Left ventricle myocardium inferior (tissue), 1 donor: ENCODE measurements at regions not wholly inside any gene's neighbourhood (a gene's known extent, or its start where the extent isn't known, plus 50 kb on each side); places are given as distances from the start of the nearest gene placed in this dataset.

Experiments
- DNase-seq: peaks from one replicate; pipeline ENCODE4 v3.0.0-alpha.2; 2020
- H3K27ac ChIP-seq: fragments of 200-600 bp; replicated peaks from 2 replicates; pipeline ENCODE4 v1.8.0; 2021
- H3K27me3 ChIP-seq: fragments of 200-600 bp; 2 replicates; pipeline ENCODE4 v1.8.0; 2021; ENCODE audit warnings: low read depth
- H3K36me3 ChIP-seq: fragments of 200-600 bp; 2 replicates; pipeline ENCODE4 v1.8.0; 2021
- H3K4me1 ChIP-seq: fragments of 200-600 bp; 2 replicates; pipeline ENCODE4 v1.8.0; 2021
- H3K4me3 ChIP-seq: fragments of 200-600 bp; 2 replicates; pipeline ENCODE4 v1.8.0; 2021; ENCODE audit warnings: mild to moderate bottlenecking, moderate library complexity
- H3K9me3 ChIP-seq: fragments of 200-600 bp; replicated peaks from 2 replicates; pipeline ENCODE4 v1.8.0; 2021
- intact Hi-C: fragments of 100-400 bp; cut with micrococcal nuclease; formaldehyde crosslinking; loops from one replicate; pipeline ENCODE4 v1.11.0; 2022
- TF ChIP-seq, protein P1 (sequence below): fragments of 200-600 bp; IDR thresholded peaks from 2 replicates; pipeline ENCODE4 v1.8.0; 2021; ENCODE audit warnings: antibody characterized with exemption, mild to moderate bottlenecking, borderline replicate concordance
- donor health status: DM: no; HTN: yes; CAD: no; lungs with severe emphysema.

DNA sequence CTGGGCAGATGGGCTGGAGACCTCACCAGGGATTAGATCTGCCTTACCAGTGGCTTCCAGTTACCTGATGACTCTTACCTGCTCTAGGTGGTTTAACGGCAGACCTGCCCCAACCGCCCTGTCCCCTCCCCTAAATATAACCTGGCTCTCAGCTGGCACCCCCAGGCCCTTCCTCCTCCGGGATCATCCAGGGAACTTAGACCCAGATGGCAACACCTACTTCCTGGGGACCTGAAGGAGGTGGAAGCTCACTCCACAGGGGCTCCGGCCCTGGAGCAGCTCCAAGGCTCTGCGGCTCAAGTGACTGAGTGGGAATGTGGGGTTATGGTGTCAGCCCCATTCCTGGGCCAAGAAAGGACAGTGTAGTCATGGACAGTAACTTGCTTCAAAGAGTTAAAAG lies 130.4 kb downstream of the OLFM1 start:
- no peak for DNase-seq
- H3K36me3 ChIP-seq: no peaks in the 10 kb centered on the region
- no peak overlapping the region for H3K27ac ChIP-seq
- TF ChIP-seq, protein P1, sequence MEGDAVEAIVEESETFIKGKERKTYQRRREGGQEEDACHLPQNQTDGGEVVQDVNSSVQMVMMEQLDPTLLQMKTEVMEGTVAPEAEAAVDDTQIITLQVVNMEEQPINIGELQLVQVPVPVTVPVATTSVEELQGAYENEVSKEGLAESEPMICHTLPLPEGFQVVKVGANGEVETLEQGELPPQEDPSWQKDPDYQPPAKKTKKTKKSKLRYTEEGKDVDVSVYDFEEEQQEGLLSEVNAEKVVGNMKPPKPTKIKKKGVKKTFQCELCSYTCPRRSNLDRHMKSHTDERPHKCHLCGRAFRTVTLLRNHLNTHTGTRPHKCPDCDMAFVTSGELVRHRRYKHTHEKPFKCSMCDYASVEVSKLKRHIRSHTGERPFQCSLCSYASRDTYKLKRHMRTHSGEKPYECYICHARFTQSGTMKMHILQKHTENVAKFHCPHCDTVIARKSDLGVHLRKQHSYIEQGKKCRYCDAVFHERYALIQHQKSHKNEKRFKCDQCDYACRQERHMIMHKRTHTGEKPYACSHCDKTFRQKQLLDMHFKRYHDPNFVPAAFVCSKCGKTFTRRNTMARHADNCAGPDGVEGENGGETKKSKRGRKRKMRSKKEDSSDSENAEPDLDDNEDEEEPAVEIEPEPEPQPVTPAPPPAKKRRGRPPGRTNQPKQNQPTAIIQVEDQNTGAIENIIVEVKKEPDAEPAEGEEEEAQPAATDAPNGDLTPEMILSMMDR: no peak
- intact Hi-C loops: no loop called here
- peaks cover 31% of the 10 kb centered on the region for H3K4me1 ChIP-seq
- no peaks in the 10 kb centered on the region for H3K9me3 ChIP-seq
- H3K4me3 ChIP-seq: no peak overlapping the region
- peaks cover 100% of the 10 kb centered on the region for H3K27me3 ChIP-seq

DNA sequence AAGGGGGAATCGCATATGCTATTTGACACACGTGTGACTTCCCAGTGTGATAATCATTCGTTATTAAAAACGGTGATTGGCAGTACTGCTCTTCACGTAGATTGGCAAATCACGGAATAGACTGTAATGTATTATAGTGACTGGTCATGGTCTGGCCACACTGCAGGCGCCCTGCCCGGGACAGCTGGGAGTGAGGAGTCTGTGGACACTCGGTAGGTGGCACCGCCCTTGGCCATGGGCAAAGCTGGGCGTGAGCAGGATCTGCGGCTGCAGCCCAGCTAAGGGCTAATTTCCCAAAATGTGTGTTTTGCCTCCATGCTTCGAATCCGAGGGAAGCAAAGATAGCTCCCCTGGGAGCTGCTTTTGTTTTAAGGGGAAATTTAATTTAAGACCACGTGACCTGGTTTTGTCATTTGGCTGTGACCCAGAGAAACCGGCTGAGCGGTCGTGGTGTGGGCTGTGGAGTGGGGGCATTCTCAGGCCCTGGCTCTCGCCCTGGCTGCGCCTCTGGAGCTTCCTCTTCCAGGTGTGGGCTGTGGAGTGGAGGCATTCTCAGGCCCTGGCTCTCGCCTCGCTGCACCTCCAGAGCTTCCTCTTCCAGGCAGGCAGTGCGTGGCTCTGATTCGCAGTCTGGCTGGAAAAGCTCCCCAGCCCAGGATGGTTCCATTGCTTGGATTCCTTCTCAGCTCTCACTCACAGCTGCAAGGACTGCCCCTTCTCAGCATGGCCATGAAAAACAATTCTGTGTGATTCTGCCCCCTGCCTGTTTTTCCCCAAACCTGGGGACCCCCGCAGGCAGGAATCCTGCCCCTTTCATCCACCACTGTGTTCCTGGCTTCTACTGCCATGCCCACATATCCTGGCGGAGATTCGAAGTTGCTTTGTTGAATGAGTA lies 131.1 kb downstream of the OLFM1 start:
- no peak overlapping the region for H3K4me3 ChIP-seq
- intact Hi-C loops: no loop called here
- no peak for DNase-seq
- H3K4me1 ChIP-seq: peaks cover 30% of the 10 kb centered on the region
- no peaks in the 10 kb centered on the region for H3K9me3 ChIP-seq
- no peaks in the 10 kb centered on the region for H3K36me3 ChIP-seq
- H3K27me3 ChIP-seq: peaks cover 100% of the 10 kb centered on the region
- TF ChIP-seq, protein P1: no peak
- H3K27ac ChIP-seq: no peak overlapping the region

DNA sequence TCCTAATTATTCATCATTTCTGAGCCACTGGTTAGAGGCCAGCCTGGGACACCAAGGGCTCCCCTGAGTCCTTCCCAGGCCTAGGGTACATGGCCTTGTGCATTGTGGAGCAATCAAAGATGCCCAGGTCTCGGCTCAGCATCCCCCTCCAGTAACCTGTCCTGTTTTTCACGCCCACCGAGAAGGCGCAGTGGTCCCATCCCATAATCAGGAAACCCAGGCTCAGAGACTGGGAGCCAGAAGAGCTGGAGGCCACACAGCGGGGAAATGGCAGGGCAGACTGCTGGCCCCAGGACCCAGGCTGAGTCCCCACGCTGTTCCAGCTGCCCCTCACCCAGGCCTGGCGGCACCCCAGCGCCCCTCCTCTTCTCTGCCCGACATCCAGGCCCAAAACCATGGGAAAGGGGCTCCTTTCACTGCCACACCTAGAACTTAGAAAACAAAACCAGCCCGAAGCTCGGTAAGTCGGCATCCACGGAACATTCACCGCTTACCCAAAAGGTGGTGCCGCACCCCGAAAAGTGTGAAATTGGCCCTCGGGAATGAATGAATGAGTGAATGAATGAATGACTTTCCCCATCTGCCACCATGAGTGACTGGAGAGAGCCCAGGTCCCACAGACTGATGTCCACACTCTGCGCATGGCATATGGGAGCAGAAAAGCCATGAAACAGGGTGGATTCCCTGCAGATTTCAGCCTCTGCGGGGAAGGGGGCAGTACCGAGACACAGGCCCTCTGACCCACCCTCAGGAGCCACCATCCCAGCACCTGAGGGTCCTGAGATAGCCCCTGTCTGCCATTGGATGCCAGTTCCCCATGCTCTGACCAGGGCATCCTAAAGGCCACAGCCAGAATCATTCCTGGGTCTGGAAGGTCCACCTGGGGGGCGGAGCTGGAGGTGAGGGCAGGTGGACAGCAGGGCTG lies 132.5 kb downstream of the OLFM1 start:
- peaks cover 100% of the 10 kb centered on the region for H3K27me3 ChIP-seq
- intact Hi-C loops: no loop called here
- no peaks in the 10 kb centered on the region for H3K36me3 ChIP-seq
- peaks cover 22% of the 10 kb centered on the region for H3K4me1 ChIP-seq
- H3K4me3 ChIP-seq: no peak overlapping the region
- no peak overlapping the region for H3K27ac ChIP-seq
- no peak for DNase-seq
- TF ChIP-seq, protein P1: no peak
- H3K9me3 ChIP-seq: no peaks in the 10 kb centered on the region

GRCh38 chr9:135220601-135221575 lies 133.4 kb downstream of the OLFM1 start:
- H3K27me3 ChIP-seq: peaks cover 93% of the 10 kb centered on the region
- TF ChIP-seq, protein P1: no peak
- peaks cover 16% of the 10 kb centered on the region for H3K4me1 ChIP-seq
- intact Hi-C loops: no loop called here
- no peaks in the 10 kb centered on the region for H3K9me3 ChIP-seq
- H3K27ac ChIP-seq: no peak overlapping the region
- H3K36me3 ChIP-seq: no peaks in the 10 kb centered on the region
- DNase-seq: no peak
- no peak overlapping the region for H3K4me3 ChIP-seq

GRCh38 chr9:135221576-135221950 lies 134.1 kb downstream of the OLFM1 start:
- TF ChIP-seq, protein P1: no peak
- no peaks in the 10 kb centered on the region for H3K9me3 ChIP-seq
- intact Hi-C loops: no loop called here
- no peak overlapping the region for H3K4me3 ChIP-seq
- DNase-seq: no peak
- H3K27me3 ChIP-seq: peaks cover 87% of the 10 kb centered on the region
- peaks cover 14% of the 10 kb centered on the region for H3K4me1 ChIP-seq
- H3K36me3 ChIP-seq: no peaks in the 10 kb centered on the region
- no peak overlapping the region for H3K27ac ChIP-seq
